LHCN-M2 (cell line): ENCODE measurements at regions not wholly inside any gene's neighbourhood (a gene's known extent, or its start where the extent isn't known, plus 50 kb on each side); places are given as distances from the start of the nearest gene placed in this dataset.
"Not testable (repeated sequence)": the region's sequence is repeated elsewhere in the genome, so short reads cannot be mapped to it uniquely, and the experiment has no call there.

Experiments
- DNase-seq: peaks from one replicate; pipeline ENCODE4 v3.0.0-alpha.2; 2012; ENCODE audit warnings: low read depth

GRCh38 chr6:57860481-57861315 is 543.3 kb downstream of the PRIM2 start:
- not testable (repeated sequence) for DNase-seq

DNA sequence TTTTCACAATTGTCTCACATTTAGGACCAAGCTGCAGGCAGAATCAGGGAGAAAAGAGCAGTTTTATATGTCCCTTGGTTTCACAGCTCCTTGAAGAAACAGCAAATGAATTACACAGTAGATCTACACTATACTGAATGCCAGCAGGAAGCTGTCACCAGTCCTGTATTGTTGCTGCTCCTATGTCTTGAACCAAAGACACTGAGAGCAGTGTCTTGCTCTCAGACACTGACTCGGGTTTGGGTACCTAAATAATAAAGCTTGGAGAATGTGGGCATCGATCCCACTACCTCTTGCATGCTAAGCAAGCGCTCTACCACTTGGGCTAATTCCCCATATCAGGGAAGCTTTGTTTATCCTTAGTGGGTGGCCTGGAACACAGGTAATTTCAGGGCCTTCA is 552.7 kb downstream of the PRIM2 start:
- DNase-seq, result not testable (repeated sequence)

- DNase-seq, result not testable (repeated sequence)
Observed at GRCh38 chr6:57873424-57873823, 556.0 kb downstream of the PRIM2 start.

GRCh38 chr6:57876659-57877058 is 559.2 kb downstream of the PRIM2 start:
- not testable (repeated sequence) for DNase-seq

DNA sequence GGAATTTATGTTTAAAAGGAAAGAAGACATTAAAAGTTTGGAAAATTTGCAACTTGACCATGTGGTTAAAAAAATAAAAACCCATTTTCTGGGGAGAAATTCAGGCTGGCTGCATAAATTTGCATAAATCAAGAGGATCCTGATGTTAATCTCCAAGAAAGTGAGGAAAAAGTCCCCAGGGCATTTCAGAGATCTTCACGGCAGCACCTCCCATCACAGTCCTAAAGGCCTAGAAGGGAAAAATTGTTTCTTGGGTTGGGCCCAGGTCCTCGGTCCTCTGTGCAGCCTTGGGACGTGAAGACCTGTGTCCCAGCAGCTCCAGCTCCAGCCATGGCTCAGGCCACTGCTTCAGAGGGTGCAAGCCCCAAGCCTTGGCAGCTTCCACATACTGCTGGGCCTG is 560.3 kb downstream of the PRIM2 start:
- not testable (repeated sequence) for DNase-seq

- DNase-seq, result not testable (repeated sequence)
Observed at GRCh38 chr6:57878792-57879191, 561.4 kb downstream of the PRIM2 start.

GRCh38 chr6:57898850-57899249 is 581.4 kb downstream of the PRIM2 start:
- not testable (repeated sequence) for DNase-seq

DNA sequence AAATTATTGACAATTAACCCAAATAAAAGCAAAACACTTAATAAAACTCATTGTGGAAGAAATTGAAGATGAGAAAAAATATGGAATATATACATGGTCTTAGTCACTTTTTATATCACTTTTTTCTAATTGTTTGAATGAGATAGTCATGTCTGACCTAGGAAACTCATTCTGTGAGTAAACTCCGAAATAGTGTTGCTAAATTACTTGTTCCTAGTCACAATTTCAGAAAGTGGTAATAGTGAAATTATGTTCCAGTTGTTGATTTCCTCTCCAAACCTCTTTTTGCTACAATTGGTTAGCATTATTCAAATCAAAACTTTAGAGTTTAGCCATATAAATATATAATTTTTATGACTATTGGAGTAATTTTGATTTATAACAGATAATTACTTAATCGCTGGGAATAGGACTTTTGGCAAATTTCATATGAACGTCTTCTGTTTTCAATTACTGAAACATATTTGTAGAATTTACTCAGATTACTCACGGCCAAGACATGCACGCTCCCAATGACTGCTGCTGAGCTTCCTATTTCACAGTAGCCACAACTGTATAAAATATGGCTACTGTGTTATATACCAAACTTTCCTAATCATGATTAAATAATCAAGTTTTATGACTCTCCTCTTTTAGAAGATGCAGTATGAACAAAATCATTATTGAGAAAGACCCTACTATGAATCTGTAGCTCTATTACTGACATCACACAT is 583.4 kb downstream of the PRIM2 start:
- not testable (repeated sequence) for DNase-seq

- not testable (repeated sequence) for DNase-seq
Observed at GRCh38 chr6:57901445-57901844, 584.0 kb downstream of the PRIM2 start.

GRCh38 chr6:57904356-57904755 is 586.9 kb downstream of the PRIM2 start:
- DNase-seq, result not testable (repeated sequence)

GRCh38 chr6:57915300-57915699 is 597.9 kb downstream of the PRIM2 start:
- DNase-seq, result not testable (repeated sequence)

DNA sequence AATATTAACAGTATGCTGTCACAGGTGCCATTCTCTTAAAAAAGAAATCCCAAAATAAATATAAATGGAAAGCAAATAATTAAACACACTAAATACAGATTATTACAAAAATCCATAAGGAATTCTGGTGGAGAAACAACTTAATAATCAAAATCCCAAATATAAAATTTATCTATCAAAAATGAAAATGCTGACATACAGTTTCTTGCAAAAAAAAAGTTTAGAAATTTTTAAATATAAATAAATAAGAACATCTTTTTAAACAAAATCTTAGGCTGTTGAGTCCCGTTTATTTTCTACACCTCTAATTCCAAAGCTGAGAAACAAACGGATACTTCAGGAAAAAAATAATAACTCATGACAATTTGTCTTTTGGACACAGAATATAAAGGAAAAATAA is 625.5 kb downstream of the PRIM2 start:
- not testable (repeated sequence) for DNase-seq

DNA sequence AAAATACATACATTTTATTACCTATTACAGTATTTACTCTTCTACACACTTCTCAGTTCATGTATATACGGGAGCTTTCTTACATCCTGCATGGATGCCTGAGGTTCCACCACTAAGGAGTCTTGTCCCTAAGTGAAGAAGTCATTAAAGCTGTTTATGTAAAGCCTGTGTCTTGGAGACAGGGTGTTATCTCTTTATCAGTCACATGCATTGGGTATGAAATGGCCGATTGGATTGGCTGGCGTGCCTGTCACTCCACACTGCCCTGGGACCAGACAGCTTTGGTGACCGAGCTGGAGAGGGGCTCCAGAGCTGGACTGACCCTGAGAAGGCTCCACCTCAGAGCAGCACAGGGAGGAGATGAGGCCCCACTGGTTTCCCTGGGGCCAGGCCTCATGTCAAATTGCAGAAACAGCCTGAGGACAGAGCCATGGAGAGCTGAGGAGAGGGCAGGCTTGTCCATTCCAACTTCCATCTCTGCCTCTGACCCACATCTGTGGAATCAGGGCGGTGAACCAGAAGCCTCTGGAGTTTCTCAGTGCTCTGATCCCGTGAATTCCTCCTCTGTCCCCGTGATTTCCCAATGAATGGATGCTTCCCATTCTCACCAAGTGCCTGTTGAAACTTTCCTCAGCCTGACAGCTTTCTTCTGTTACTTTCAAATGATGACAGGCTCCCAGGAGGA is 628.8 kb downstream of the PRIM2 start:
- not testable (repeated sequence) for DNase-seq

DNA sequence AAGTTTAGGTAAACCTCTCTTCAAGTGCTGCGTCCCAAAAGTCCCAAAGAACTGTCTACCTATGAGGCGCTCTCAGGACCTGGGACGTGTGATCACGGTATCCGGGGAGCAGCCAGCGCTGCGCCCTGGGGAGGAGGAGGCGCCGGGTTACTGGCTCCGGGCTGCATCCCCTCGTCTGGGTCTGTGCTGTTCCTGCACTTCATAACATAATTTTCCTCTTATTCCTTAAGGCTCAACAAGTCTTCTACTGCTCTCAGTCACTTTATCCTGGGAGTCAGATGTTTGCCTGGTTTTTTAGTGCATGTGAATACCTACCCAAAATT is 629.3 kb downstream of the PRIM2 start:
- not testable (repeated sequence) for DNase-seq

- DNase-seq, result not testable (repeated sequence)
Observed at GRCh38 chr6:57948481-57948880, 631.1 kb downstream of the PRIM2 start.

DNA sequence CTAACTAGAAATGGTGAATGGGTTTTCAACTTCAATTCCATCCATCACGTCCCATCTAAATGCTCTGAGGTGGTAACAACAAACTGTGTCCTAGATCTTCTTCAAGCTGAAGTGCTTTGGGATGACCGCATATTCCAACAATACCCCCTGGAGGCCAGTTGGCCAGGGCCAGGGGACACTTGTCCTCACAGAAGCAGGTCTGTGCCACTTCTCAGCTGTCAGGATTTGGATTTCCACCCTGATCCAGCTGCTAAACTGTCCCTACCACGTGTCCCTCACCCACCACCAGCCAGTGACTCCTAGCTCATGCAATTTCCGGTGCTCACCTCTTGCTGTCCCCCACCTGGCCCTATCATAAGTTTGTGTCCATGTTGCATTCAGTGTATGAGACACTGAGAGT is 633.0 kb downstream of the PRIM2 start:
- not testable (repeated sequence) for DNase-seq

DNA sequence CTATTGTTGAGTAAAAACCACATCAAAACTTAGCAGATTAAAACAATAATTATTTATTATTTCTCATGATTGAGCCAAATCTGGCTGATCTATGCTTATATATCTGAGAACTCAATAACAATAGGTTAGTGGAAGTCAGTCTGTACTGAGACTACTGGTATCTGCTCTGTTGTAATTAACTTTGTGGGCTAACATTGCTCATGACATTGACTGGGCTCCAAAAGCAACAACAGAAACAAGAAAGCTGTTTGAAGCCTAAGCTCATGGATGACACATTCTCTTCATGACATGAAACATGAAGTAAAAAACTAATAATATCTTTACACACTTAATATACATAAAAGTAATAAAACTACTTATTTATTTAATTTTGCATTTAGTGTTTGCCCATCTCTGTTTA is 649.3 kb downstream of the PRIM2 start:
- DNase-seq, result peak; percentile 64

- not testable (repeated sequence) for DNase-seq
Observed at GRCh38 chr6:57971956-57972355, 654.5 kb downstream of the PRIM2 start.

GRCh38 chr6:57974653-57975052 is 657.2 kb downstream of the PRIM2 start:
- DNase-seq, result no peak

DNA sequence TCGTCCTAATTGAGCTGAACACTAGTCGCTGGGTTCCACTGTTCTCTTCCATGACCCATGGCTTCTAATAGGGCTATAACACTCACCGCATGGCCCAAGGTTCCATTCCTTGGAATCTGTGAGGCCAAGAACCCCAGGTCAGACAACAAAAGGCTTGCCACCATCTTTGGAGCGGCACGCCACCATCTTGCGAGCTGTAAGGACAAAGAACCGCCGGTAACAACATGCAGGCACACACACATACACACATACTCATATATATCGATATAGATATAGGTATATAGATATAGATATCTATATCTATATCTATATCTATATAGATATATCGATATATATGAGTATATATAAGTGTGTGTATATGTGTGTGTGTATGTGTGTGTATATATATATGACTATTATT is 657.7 kb downstream of the PRIM2 start:
- DNase-seq, result not testable (repeated sequence)

DNA sequence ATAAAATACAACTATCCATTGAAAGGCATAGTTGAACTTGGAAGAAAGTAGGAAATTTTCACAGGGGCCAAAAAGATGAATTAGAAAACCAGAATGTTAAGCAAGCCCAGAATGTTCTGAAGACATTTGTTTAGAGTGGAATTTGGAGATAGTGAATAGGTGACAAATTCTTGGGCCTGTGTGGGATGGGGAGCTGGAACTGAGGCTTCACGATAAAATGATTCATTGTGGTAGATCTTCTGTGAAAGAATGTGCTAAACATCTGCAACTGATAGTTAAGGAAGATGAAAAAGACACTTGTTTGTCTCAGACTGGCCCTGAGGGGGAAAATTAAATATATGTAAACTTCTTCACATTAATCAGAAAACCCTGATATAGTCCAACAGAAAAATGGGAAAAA is 658.9 kb downstream of the PRIM2 start:
- not testable (repeated sequence) for DNase-seq

DNA sequence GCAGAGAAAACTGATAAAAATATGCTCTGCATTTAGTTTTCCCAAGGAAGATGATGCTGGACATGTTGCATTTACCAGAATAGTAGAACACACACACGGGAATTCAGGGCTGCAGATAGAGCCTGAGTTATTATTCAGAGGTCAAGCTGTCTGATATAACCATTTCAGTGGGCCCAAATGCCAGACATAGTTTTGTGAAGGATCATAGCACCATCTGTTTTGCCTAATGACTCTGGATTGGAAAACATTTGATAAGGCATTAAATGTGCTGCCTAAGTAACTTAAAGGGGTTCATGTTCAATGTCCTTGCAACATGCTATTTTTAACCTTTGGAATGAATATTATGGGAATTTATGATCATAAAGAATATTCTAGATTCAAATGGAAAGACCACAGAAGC is 666.2 kb downstream of the PRIM2 start:
- peak; percentile 86 for DNase-seq
